ENCODE measurements at regions not wholly inside any gene's neighbourhood (a gene's known extent, or its start where the extent isn't known, plus 50 kb on each side); places are given as distances from the start of the nearest gene placed in this dataset.
"Not testable (repeated sequence)": the region's sequence is repeated elsewhere in the genome, so short reads cannot be mapped to it uniquely, and the experiment has no call there.

DNA sequence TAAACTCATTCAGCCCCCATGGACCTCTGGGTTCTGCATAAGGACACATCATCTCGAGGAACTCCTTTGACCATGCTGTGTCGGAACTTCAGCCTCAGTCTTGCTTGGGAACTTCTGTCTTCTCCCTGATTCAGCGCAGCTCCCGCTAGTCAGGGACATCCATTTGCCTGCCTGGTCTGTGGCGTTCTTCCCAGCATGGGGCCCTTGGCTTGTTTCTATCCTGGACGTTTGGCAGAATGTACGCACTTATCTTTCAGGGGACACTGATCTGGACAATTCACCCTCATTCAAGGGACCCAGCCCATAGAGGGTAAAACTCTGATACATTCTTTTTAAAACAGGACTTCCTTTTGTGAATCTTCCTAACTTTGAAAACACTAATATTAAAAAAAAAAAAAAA is 75.8 kb upstream of the WIPF1 start:
- peaks cover 8% of the 10 kb centered on the region; the same call in 1 of the 2 replicates for H3K9me3 ChIP-seq (ENCODE audit: control insufficient read depth, insufficient read depth, low read depth, low read length)
- intact Hi-C loops (cut with micrococcal nuclease; ENCODE audit: unreplicated experiment): no loop called here
- ChIA-PET POLR2A (no interaction called here), CTCF (no interaction called here)
- in situ Hi-C loops (cut with HindIII; ENCODE audit: low pct_unique_long_range_greater_than_20kb, low sequenced_read_pairs): no loop called here
- H3K27ac ChIP-seq (ENCODE audit: low read length): no peak overlapping the region
- ATAC-seq (no peak), DNase-seq (ENCODE audit: low read depth, low spot score) (no peak)
- no peaks in the 10 kb centered on the region for H3K36me3 ChIP-seq (ENCODE audit: control insufficient read depth, insufficient read depth, low read length)
- no peaks in the 10 kb centered on the region for H3K4me1 ChIP-seq (ENCODE audit: control insufficient read depth, insufficient read depth, low read length)
- TF ChIP-seq, protein P1, sequence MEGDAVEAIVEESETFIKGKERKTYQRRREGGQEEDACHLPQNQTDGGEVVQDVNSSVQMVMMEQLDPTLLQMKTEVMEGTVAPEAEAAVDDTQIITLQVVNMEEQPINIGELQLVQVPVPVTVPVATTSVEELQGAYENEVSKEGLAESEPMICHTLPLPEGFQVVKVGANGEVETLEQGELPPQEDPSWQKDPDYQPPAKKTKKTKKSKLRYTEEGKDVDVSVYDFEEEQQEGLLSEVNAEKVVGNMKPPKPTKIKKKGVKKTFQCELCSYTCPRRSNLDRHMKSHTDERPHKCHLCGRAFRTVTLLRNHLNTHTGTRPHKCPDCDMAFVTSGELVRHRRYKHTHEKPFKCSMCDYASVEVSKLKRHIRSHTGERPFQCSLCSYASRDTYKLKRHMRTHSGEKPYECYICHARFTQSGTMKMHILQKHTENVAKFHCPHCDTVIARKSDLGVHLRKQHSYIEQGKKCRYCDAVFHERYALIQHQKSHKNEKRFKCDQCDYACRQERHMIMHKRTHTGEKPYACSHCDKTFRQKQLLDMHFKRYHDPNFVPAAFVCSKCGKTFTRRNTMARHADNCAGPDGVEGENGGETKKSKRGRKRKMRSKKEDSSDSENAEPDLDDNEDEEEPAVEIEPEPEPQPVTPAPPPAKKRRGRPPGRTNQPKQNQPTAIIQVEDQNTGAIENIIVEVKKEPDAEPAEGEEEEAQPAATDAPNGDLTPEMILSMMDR (IDR thresholded peaks at IDR 0.05): no peak
- TF ChIP-seq SIN3A (IDR thresholded peaks at IDR 0.05; ENCODE audit: borderline replicate concordance, insufficient read depth, low read depth, low read length) (no peak), TCF7L2 (IDR thresholded peaks at IDR 0.05; ENCODE audit: low read depth, low read length) (no peak), POLR2AphosphoS5 (IDR thresholded peaks at IDR 0.05; ENCODE audit: low read depth, low read length) (no peak)
- TF ChIP-seq, protein P2, sequence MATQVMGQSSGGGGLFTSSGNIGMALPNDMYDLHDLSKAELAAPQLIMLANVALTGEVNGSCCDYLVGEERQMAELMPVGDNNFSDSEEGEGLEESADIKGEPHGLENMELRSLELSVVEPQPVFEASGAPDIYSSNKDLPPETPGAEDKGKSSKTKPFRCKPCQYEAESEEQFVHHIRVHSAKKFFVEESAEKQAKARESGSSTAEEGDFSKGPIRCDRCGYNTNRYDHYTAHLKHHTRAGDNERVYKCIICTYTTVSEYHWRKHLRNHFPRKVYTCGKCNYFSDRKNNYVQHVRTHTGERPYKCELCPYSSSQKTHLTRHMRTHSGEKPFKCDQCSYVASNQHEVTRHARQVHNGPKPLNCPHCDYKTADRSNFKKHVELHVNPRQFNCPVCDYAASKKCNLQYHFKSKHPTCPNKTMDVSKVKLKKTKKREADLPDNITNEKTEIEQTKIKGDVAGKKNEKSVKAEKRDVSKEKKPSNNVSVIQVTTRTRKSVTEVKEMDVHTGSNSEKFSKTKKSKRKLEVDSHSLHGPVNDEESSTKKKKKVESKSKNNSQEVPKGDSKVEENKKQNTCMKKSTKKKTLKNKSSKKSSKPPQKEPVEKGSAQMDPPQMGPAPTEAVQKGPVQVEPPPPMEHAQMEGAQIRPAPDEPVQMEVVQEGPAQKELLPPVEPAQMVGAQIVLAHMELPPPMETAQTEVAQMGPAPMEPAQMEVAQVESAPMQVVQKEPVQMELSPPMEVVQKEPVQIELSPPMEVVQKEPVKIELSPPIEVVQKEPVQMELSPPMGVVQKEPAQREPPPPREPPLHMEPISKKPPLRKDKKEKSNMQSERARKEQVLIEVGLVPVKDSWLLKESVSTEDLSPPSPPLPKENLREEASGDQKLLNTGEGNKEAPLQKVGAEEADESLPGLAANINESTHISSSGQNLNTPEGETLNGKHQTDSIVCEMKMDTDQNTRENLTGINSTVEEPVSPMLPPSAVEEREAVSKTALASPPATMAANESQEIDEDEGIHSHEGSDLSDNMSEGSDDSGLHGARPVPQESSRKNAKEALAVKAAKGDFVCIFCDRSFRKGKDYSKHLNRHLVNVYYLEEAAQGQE (IDR thresholded peaks at IDR 0.05; ENCODE audit: insufficient read depth in 1 of 2, low read depth in 2 of 2, low read length in 1 of 2): no peak
- H3K4me3 ChIP-seq (ENCODE audit: low read depth in 2 of 2, low read length in 2 of 2): no peak overlapping the region
- no peaks in the 10 kb centered on the region for H3K27me3 ChIP-seq (ENCODE audit: control insufficient read depth, insufficient read depth, low read length)
- no TSS peak for BruUV-seq (replicated peaks)

DNA sequence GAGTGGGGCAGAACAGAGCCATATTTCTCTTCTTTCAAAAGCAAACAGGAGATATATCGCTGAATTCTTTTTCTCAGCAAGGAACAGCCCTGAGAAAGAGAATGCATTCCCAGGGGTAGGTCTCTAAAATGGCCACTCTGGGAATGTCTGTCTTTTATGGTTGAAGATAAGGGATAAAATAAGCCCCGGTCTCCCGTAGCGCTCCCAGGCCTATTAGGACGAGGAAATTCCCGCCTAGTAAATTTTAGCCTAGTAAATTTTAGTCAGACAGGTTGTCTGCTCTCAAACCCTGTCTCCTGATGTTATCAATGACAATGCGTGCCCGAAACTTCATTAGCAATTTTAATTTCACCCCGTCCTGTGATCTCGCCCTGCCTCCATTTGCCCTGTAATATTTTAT is 73.9 kb upstream of the WIPF1 start:
- POLR2A ChIA-PET; BruUV-seq (replicated peaks): not testable (repeated sequence)

DNA sequence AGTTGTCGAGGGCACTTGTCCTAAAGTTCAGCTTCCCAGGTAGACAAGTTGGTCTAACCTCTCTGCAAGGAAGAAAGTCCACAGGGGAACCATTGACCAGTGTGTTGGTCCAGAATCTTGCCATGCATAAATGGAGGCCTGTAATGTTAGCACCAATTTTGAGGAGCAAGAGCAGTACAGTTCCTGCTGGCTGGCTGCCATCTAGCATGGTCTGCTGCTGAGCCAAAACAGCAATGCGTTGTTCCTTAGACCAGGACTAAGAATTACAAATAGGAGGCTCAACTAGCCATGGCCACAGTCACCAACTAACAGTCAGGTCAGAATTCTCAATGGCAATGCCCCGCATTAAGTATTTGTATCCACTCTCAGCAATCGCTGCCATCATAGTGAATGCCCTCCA is 72.8 kb upstream of the WIPF1 start:
- Histone ChIP-seq H3K4me3 (ENCODE audit: low read depth in 2 of 2, low read length in 2 of 2) (no peak overlapping the region), H3K4me1 (ENCODE audit: control insufficient read depth, insufficient read depth, low read length) (no peaks in the 10 kb centered on the region; the same call in 1 of the 2 replicates), H3K9me3 (ENCODE audit: control insufficient read depth, insufficient read depth, low read depth, low read length) (peaks cover 8% of the 10 kb centered on the region; the same call in 1 of the 2 replicates), H3K27ac (ENCODE audit: low read length) (no peak overlapping the region), H3K36me3 (ENCODE audit: control insufficient read depth, insufficient read depth, low read length) (no peaks in the 10 kb centered on the region), H3K27me3 (ENCODE audit: control insufficient read depth, insufficient read depth, low read length) (no peaks in the 10 kb centered on the region)
- no TSS peak for BruUV-seq (replicated peaks)
- ATAC-seq (no peak), DNase-seq (ENCODE audit: low read depth, low spot score) (no peak)
- ChIA-PET POLR2A (no interaction called here), CTCF (no interaction called here)
- in situ Hi-C loops (cut with HindIII; ENCODE audit: low pct_unique_long_range_greater_than_20kb, low sequenced_read_pairs): no loop called here
- intact Hi-C loops (cut with micrococcal nuclease; ENCODE audit: unreplicated experiment): no loop called here
- TF ChIP-seq TCF7L2 (IDR thresholded peaks at IDR 0.05; ENCODE audit: low read depth, low read length): no peak

More for the DNA sequence above, 73.9 kb upstream of the WIPF1 start:
- H3K27me3 ChIP-seq (ENCODE audit: control insufficient read depth, insufficient read depth, low read length); ATAC-seq; H3K27ac ChIP-seq (ENCODE audit: low read length); H3K9me3 ChIP-seq (ENCODE audit: control insufficient read depth, insufficient read depth, low read depth, low read length); in situ Hi-C loops (cut with HindIII; ENCODE audit: low pct_unique_long_range_greater_than_20kb, low sequenced_read_pairs); H3K4me1 ChIP-seq (ENCODE audit: control insufficient read depth, insufficient read depth, low read length); H3K36me3 ChIP-seq (ENCODE audit: control insufficient read depth, insufficient read depth, low read length); CTCF ChIA-PET; DNase-seq (ENCODE audit: low read depth, low spot score); intact Hi-C loops (cut with micrococcal nuclease; ENCODE audit: unreplicated experiment); H3K4me3 ChIP-seq (ENCODE audit: low read depth in 2 of 2, low read length in 2 of 2): not testable (repeated sequence)
